H9 (cell line): ENCODE measurements at regions not wholly inside any gene's neighbourhood (a gene's known extent, or its start where the extent isn't known, plus 50 kb on each side); places are given as distances from the start of the nearest gene placed in this dataset.

ENCODE experiments used
- DNase-seq: peaks from one replicate; pipeline ENCODE4 v3.0.0-alpha.2; 2017
- H2AFZ ChIP-seq: one replicate; pipeline ENCODE4 v1.6.1; 2013; ENCODE audit warnings: mild to moderate bottlenecking, low read length, control low read depth, moderate library complexity
- H2AK5ac ChIP-seq: 2 replicates; pipeline ENCODE4 v1.6.1; 2013; ENCODE audit warnings: low read length, control low read depth, mixed read lengths; ENCODE audit not compliant: insufficient read length
- H2BK120ac ChIP-seq: one replicate; pipeline ENCODE4 v1.6.1; 2013; ENCODE audit warnings: low read depth, mild to moderate bottlenecking, low read length, control low read depth, inconsistent platforms; ENCODE audit not compliant: poor library complexity, severe bottlenecking
- H2BK12ac ChIP-seq: 2 replicates; pipeline ENCODE4 v1.6.1; 2013; ENCODE audit warnings: low read length, control low read depth, mixed read lengths, low read depth; ENCODE audit not compliant: insufficient read length
- H2BK15ac ChIP-seq: 2 replicates; pipeline ENCODE4 v1.6.1; 2013; ENCODE audit warnings: low read depth, low read length, control low read depth
- H2BK20ac ChIP-seq: one replicate; pipeline ENCODE4 v1.6.1; 2013; ENCODE audit warnings: low read depth, mild to moderate bottlenecking, low read length, control low read depth, inconsistent platforms; ENCODE audit not compliant: poor library complexity, severe bottlenecking
- H2BK5ac ChIP-seq: 2 replicates; pipeline ENCODE4 v1.6.1; 2013; ENCODE audit warnings: low read length, control low read depth, mixed read lengths; ENCODE audit not compliant: insufficient read length
- H3K14ac ChIP-seq: 2 replicates; pipeline ENCODE4 v1.6.1; 2013; ENCODE audit warnings: low read length, control low read depth; ENCODE audit not compliant: insufficient read depth
- H3K18ac ChIP-seq: 2 replicates; pipeline ENCODE4 v1.6.1; 2013; ENCODE audit warnings: low read depth, mild to moderate bottlenecking, mixed read lengths, low read length, control low read depth; ENCODE audit not compliant: insufficient read length
- H3K23ac ChIP-seq: 2 replicates; pipeline ENCODE4 v1.6.1; 2013; ENCODE audit warnings: low read length, control low read depth, mixed read lengths, low read depth; ENCODE audit not compliant: insufficient read length
- H3K23me2 ChIP-seq: 2 replicates; pipeline ENCODE4 v1.6.1; 2013; ENCODE audit warnings: low read depth, mild to moderate bottlenecking, mixed read lengths, low read length, control low read depth; ENCODE audit not compliant: insufficient read length, poor library complexity, severe bottlenecking
- H3K27ac ChIP-seq: 2 replicates; pipeline ENCODE4 v1.5.1; 2013; ENCODE audit warnings: low read length, control low read depth, mixed read lengths, low read depth; ENCODE audit not compliant: insufficient read length
- H3K27me3 ChIP-seq: 2 replicates; pipeline ENCODE4 v1.6.1; 2013; ENCODE audit warnings: low read length, control low read depth, inconsistent platforms; ENCODE audit not compliant: insufficient read depth
- H3K4ac ChIP-seq: 2 replicates; pipeline ENCODE4 v1.6.1; 2013; ENCODE audit warnings: low read depth, mild to moderate bottlenecking, control low read depth, inconsistent platforms, low read length, moderate library complexity
- H3K4me1 ChIP-seq: 2 replicates; pipeline ENCODE4 v1.6.1; 2013; ENCODE audit warnings: low read length, control low read depth, inconsistent platforms; ENCODE audit not compliant: insufficient read depth
- H3K4me2 ChIP-seq: 2 replicates; pipeline ENCODE4 v1.6.1; 2013; ENCODE audit warnings: low read length, control low read depth, mixed read lengths; ENCODE audit not compliant: insufficient read length, insufficient read depth
- H3K56ac ChIP-seq: 2 replicates; pipeline ENCODE4 v1.6.1; 2013; ENCODE audit warnings: low read depth, mild to moderate bottlenecking, mixed read lengths, low read length, control low read depth; ENCODE audit not compliant: insufficient read length
- H3K79me1 ChIP-seq: 2 replicates; pipeline ENCODE4 v1.6.1; 2013; ENCODE audit warnings: low read depth, mild to moderate bottlenecking, moderate library complexity, low read length, control low read depth, inconsistent platforms; ENCODE audit not compliant: insufficient read depth, poor library complexity, severe bottlenecking
- H3K79me2 ChIP-seq: 2 replicates; pipeline ENCODE4 v1.6.1; 2013; ENCODE audit warnings: low read length, control low read depth, inconsistent platforms; ENCODE audit not compliant: insufficient read depth
- H3K9ac ChIP-seq: 2 replicates; pipeline ENCODE4 v1.6.1; 2013; ENCODE audit warnings: low read length, control low read depth, mixed read lengths; ENCODE audit not compliant: insufficient read length; ENCODE audit errors: extremely low read depth
- H3K9me3 ChIP-seq: one replicate; pipeline ENCODE4 v1.6.1; 2013; ENCODE audit warnings: low read depth, low read length, inconsistent platforms; ENCODE audit not compliant: control insufficient read depth
- H3T11ph ChIP-seq: one replicate; pipeline ENCODE4 v1.6.1; 2013; ENCODE audit warnings: mild to moderate bottlenecking, low read length, control low read depth, inconsistent platforms
- H4K20me1 ChIP-seq: one replicate; pipeline ENCODE4 v1.6.1; 2013; ENCODE audit not compliant: control insufficient read depth, insufficient read length, insufficient read depth
- H4K5ac ChIP-seq: 2 replicates; pipeline ENCODE4 v1.6.1; 2013; ENCODE audit warnings: low read depth, mild to moderate bottlenecking, mixed read lengths, low read length, control low read depth; ENCODE audit not compliant: insufficient read length
- H4K8ac ChIP-seq: replicated peaks from 2 replicates; pipeline ENCODE4 v1.6.1; 2013; ENCODE audit warnings: low read length, control low read depth, mixed read lengths, low read depth; ENCODE audit not compliant: insufficient read length
- H4K91ac ChIP-seq: 2 replicates; pipeline ENCODE4 v1.6.1; 2013; ENCODE audit warnings: low read depth, mild to moderate bottlenecking, moderate library complexity, mixed read lengths, low read length, control low read depth; ENCODE audit not compliant: insufficient read length
- H3K27ac Mint-ChIP-seq, 3 experiments: 2 replicates in 2 of 3; 3 replicates in 1 of 3; pipeline ENCODE4 v1.8.0; 2020 to 2021; ENCODE audit warnings: mixed read lengths in 3 of 3, mild to moderate bottlenecking in 1 of 3, moderate library complexity in 1 of 3
- H3K27me3 Mint-ChIP-seq: 2 replicates; pipeline ENCODE4 v1.8.0; 2021; ENCODE audit warnings: low read depth, mild to moderate bottlenecking, moderate library complexity, mixed read lengths
- H3K36me3 Mint-ChIP-seq, 3 experiments: 2 replicates in 2 of 3; 3 replicates in 1 of 3; pipeline ENCODE4 v1.8.0; 2020 to 2021; ENCODE audit warnings: low read depth in 3 of 3, mixed read lengths in 3 of 3; ENCODE audit not compliant: insufficient read depth in 1 of 3
- H3K4me1 Mint-ChIP-seq, 2 experiments: 2 replicates each; pipeline ENCODE4 v1.8.0; 2020; ENCODE audit warnings: mixed read lengths in 2 of 2
- H3K4me3 Mint-ChIP-seq, 2 experiments: 2 replicates in 1 of 2; 3 replicates in 1 of 2; pipeline ENCODE4 v1.8.0; 2020 to 2021; ENCODE audit warnings: mild to moderate bottlenecking in 2 of 2, mixed read lengths in 2 of 2, moderate library complexity in 1 of 2
- H3K9me3 Mint-ChIP-seq, 2 experiments: 2 replicates in 1 of 2; 3 replicates in 1 of 2; pipeline ENCODE4 v1.8.0; 2020; ENCODE audit warnings: mild to moderate bottlenecking in 2 of 2, mixed read lengths in 2 of 2, moderate library complexity in 1 of 2
- CTCF ChIP-seq: fragments of 200-600 bp; sonication (generic); conservative IDR thresholded peaks from 3 replicates; pipeline ENCODE4 v1.8.0; 2021; ENCODE audit warnings: antibody characterized with exemption, mild to moderate bottlenecking

GRCh38 chr21:27224169-27224568 lies 257.3 kb upstream of the ADAMTS5 start:
- H2BK5ac ChIP-seq: no peak overlapping the region
- no peak for DNase-seq
- no peak overlapping the region for H3K56ac ChIP-seq
- Mint-ChIP-seq H3K27ac (no peak overlapping the region), H3K36me3 (no peaks in the 10 kb centered on the region), H3K4me3 (no peak overlapping the region), H3K4me1 (peaks cover 8 to 17% of the 10 kb centered on the region in 2 experiments), H3K9me3 (no peaks in the 10 kb centered on the region), H3K27me3 (no peaks in the 10 kb centered on the region)
- no peak overlapping the region for H3K23ac ChIP-seq
- H3K18ac ChIP-seq: no peak overlapping the region
- H3K9me3 ChIP-seq: no peaks in the 10 kb centered on the region
- H2BK120ac ChIP-seq: no peak overlapping the region
- H2BK20ac ChIP-seq: no peak overlapping the region
- H2AFZ ChIP-seq: no peak overlapping the region
- no peak overlapping the region for H3K14ac ChIP-seq
- no peak overlapping the region for H2BK15ac ChIP-seq
- no peak overlapping the region for H4K91ac ChIP-seq
- H4K5ac ChIP-seq: no peak overlapping the region
- no peaks in the 10 kb centered on the region for H3K79me2 ChIP-seq
- H3K4ac ChIP-seq: no peak overlapping the region
- H3K27ac ChIP-seq: no peak overlapping the region
- no peak overlapping the region for H4K8ac ChIP-seq
- H3K9ac ChIP-seq: no peak overlapping the region
- no peaks in the 10 kb centered on the region for H3K23me2 ChIP-seq
- H3K4me1 ChIP-seq: no peaks in the 10 kb centered on the region; the same call in 1 of the 2 replicates
- no peaks in the 10 kb centered on the region for H4K20me1 ChIP-seq
- H2BK12ac ChIP-seq: no peak overlapping the region
- H3K27me3 ChIP-seq: no peaks in the 10 kb centered on the region
- no peak overlapping the region for H3K4me2 ChIP-seq
- no peak overlapping the region for H3T11ph ChIP-seq
- no peaks in the 10 kb centered on the region for H3K79me1 ChIP-seq
- no peak for TF ChIP-seq CTCF
- H2AK5ac ChIP-seq: no peak overlapping the region
